Activated CD8-positive, alpha-beta memory T cell treated with anti-CD3 and anti-CD28 coated beads, Interleukin-2, amount 50 U/mL, for 4 hours (primary cell): ENCODE measurements at regions not wholly inside any gene's neighbourhood (a gene's known extent, or its start where the extent isn't known, plus 50 kb on each side); places are given as distances from the start of the nearest gene placed in this dataset.
"Not testable (repeated sequence)": the region's sequence is repeated elsewhere in the genome, so short reads cannot be mapped to it uniquely, and the experiment has no call there.

Experiments used
- DNase-seq: peaks from one replicate; pipeline ENCODE4 v3.0.0-alpha.2; 2020

DNA sequence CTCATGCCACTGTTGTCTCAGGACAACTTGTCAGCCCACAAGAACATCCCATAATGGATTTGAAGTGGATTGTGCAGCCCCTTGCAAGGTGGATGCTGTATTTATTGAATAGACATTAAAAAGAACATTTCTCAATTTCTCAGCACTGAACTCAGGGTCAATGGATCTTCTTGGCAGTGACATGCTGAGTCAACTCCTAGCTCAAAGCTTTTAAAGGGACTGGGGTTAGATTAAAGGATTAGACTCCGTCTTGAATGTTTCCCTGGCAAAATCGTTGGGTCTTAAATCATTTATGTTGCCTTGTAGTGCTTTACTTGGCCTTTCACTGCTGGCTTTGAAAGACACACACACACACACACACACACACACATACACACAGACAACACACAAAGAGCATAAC lies 221.6 kb upstream of the PBX1 start:
- no peak for DNase-seq

DNA sequence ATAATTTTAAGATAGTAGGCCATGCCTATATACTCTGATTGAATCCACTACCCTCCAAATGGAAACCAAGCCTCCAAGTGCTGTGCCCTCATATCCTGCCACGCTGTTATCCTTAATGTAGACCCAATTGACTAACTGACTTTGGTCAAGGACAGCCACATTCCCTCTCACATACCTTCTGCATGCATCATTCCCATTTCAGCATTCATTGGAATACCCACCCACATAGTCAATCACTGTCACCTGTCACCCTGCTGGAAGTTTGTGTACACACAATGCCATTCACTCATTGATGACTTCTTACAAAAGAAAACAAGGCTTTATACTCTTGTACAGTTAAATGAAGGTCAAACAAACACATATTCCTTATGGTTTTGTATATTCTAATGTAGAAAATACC lies 221.1 kb upstream of the PBX1 start:
- no peak for DNase-seq

DNA sequence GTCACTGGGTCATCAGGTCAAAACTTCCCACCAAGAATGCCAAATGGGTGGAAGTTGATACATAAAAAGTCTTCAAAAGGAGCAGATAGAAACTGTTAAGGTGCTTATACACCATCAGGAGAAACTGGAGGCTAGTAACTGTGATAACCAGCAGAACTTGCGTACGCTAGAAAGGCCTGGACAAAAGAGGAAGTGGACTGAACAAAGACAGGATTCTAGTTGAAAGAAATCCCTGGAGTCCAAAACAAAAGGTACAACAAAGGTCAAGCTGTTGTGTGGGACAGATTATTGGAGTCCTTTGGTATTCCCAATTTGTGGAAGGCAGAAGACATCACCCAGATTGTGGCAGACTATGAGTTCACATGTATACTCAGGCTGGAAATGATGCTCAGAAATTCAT lies 215.8 kb upstream of the PBX1 start:
- no peak for DNase-seq

DNA sequence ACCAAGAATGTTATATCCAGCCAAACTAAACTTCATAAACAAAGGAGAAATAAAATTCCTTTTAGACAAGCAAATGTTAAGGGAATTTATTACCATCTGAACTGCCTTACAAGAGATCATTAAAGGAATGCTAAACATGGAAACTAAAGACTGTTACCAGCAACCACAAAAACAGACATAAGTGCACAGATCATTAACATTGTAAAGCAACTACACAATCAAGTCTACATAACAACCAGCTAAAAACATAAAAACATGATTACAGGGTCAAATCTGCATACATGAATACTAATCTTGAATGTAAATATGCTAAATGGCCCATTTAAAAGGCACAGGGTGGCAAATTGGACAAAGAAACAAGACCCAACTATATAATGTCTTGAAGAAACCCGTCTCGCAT lies 211.0 kb upstream of the PBX1 start:
- DNase-seq, result no peak

DNA sequence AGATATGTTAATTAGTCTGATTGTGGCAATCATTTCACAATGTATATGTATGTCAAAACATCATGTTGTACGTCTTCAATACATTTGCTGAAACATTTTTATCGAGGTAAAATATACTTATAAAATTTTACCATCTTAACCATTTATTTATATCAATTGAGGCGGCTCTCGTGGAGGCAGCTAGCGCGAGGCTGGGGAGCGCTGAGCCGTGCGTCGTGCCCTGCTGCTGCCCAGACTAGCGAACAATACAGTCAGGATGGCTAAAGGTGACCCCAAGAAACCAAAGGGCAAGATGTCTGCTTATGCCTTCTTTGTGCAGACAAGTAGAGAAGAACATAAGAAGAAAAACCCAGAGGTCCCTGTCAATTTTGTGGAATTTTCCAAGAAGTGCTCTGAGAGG lies 202.5 kb upstream of the PBX1 start:
- DNase-seq, result no peak

DNA sequence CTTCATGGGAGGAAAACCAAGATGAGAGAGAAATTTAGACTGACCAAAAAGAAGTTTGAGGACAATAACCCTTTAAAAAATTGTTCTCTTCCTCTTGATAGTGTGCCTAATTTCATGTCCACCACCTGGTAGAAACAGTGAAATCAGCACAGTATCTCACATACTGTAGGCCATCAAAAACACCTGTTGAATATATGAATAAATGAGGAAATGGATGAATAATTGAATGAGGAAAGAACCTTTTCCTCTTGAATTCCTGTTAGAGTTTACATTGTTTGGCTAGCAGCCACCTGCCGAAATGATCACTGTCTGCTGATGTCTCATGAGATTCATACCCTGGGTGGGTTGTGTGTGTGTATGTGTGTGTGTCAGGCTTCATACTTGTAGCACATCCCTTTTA lies 198.7 kb upstream of the PBX1 start:
- no peak for DNase-seq

DNA sequence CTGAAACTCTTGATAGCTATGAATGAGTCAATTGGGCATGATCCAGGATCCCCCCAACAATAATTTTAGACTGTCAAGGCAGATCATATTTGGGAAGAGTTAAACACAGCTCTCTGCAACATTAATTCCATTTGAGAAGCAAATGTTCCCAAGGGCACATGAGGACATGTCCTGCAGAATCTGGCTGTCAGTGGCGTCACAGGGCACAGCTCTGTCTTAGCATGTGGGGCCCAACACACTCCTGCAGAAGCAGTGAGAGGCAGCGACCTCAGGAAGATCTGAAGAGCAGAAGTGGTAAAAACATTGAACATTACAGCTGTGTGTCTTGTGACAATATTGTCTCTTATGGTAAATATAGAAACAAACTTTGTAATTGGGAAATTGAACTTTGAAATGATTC lies 197.1 kb upstream of the PBX1 start:
- DNase-seq, result no peak

DNA sequence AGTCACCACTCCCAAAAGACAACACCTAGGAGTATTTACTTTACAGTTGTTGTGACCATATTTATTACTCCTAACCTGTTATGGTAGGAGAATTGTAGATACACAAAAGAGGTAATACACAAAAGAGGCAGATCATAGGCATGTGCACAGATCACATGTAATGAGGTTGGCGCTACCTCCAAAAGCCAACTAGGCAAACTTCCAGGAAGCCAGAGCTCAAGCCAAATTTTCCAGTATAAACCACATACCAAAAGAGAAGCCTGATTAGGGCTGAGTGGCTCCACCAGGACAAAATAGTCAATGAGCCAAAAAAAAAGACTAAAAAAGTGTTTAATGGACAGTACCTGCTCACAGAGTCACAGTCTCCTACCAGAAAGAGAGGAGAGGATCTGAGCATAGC lies 195.0 kb upstream of the PBX1 start:
- no peak for DNase-seq

DNA sequence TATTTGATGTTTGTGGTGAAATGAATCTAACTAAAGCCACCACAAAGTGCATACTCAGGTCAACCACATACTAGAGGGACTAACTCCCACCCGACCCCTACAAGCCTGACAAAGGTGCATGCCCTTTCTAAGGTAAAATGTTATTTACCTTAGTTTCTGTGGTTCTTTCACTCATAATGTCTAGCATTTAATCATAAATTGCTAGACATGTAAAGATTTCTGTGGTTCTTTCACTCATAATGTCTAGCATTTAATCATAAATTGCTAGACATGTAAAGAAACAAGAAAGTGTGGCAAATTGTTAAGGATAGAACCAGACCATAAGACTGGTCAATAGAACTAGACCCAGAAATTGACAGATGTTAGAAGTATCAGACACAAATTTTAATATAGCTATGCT lies 193.0 kb upstream of the PBX1 start:
- no peak for DNase-seq

DNA sequence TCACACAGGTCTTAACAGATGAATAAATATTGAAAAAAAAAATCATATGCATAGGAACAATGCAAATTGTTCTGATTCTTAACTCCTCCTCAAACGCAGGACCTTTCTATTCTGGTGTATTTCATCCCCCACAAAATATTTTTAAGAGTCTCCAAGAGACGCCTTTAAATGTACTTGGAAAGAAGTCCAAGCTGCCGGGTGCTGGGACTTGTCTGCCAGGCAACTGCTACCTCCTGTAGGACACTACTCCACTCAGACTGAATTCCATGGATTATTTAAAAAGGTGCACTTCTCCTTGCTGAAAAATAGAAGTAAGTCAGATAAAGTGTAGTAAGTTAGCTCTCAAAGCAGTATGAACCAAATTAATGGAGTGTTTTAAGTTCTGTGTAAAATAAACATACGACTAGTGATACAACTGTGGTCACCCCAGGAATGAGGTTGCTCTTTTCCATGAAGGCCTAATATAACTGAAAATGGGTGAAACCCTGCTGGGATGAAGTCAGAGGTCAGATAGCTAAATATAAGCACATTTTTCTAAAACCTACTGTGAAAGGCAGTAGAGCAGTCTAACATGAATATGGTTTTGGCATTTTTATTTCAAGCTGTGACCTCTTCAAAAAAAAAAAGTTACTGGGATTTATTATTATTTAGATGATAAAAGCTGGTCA lies 189.2 kb upstream of the PBX1 start:
- no peak for DNase-seq

DNA sequence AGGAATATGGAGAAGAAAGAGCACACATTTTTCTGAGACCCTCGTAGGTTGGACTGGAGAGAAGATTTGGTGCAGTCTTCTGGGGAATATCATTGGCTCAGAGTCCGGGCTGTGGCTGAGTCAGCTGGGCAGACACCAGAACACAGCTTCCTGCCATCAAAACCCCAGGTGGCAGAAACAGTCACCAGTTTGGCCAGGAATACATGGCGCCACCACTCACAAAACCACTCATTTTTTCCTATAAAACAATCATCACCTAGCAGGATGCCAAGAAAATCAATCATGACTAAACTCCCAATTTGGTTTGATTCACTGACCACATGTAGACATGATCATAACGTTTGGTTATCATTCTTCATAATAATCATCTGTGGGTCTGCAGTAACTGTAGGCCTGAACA lies 178.1 kb upstream of the PBX1 start:
- DNase-seq, result no peak

DNA sequence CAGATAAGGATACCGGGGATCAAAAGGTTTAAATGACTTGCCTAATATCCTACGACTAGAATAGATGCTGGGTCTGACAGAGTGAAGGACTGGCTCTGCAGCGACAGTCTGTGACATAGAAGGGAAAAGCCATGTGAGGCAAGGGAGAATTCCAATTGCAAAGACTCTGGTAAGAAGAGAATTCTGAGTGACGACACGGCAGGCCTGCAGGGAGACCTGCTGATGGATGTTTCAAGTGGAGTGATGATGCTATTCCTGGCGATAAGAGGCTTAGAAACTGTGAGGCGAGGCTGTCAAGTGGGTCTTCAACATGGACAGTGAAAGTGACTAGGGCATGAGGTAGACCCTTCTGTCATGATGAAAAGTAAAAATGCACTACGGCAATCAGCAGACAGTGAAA lies 176.6 kb upstream of the PBX1 start:
- DNase-seq, result no peak

DNA sequence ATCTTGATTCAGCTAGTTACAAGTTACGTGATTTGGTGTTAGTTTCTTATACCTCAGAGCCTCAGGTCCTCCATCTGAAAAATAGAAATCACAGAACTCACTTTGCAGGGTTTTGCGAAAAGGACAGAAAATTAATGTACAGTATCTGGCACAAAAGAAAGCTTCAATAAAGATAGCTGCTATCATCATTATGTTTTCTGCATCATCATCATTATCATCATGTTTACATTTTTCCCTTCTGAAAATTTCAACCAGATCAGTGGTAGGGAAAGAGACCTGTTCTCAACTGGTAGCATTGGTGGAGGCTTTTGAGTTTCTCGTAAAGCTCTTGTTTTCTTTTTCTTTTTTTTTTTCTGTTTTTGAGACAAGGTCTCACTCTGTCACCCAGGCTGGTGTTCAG lies 174.7 kb upstream of the PBX1 start:
- DNase-seq, result no peak

DNA sequence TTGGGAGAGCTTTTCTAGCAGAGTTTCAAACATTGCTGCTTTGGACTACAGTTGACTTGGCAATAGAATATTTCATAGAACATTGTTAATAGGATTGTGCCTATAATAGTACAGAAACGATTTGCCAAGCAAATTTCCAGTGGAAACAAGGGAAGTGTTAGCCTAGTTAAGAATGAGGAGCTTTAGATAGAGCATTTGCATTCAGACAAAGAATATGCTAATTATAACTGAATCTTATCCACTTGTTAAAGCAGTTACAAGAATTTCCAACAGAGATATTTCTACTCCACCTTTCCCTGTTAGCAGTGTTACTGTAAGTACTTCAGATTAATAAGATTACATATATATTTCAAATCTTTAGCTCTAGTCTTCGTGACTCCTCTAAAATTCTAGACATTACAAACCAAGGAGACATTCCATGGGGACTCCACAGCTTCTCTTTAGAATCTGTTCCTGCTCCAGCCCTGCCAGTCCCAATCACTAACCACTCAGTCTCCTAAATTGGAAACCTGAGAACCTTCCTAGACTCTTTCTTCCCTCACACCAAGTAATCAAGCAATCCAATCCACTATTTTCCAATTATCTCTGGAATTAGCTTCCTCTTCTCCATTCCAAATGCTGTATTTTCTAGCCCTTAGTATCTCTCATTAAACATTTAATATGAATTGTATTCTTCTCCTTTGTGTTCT lies 141.8 kb upstream of the PBX1 start:
- no peak for DNase-seq

DNA sequence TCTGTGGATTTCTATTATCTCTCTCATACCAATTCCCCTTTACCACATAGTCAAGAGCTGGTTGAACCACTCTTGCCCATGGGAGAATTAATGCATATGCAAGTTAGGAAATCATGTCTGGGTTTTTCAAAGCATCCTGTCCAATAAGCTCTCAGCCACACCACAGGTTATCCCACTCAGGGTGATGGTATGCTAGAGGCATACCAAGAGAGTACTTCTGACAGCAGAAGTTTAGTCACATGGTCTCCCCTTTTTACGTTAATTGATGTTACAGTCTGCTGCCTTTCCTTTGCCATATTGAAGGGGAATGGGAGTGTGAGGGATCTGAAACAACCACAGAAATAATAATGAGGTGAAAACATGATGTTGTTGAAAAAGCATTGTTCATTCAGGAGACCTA lies 135.8 kb upstream of the PBX1 start:
- no peak for DNase-seq

DNA sequence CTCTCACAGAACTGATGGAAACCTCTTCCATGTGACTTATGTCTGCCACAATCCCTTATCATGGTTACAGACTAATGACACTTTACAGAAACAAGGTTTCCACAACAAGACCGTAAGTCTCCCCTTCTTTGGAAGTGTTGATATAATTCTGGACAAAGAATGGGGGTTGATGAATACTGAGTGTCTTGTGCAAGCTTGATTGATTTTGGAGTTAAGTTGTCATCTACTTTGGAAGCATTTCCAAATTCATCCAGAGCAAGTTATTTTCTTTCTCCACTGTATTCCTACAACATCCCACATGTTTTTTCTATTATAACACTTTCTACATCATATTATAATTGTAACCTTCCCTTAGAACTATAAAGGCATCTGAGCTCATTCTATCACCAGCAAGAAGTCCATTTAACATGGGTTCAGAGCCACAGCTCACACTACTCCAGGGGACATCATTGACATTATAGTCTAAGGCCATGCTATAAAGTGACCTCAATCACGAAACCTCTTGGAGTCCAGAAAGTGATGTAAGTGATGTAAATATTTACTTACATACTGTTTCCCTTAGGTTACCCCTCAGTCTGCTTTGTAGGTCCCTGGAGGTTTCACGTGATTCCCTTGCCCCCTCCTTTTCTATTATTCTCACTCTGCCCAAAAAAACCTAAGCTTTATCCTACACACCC lies 125.7 kb upstream of the PBX1 start:
- DNase-seq, result no peak

DNA sequence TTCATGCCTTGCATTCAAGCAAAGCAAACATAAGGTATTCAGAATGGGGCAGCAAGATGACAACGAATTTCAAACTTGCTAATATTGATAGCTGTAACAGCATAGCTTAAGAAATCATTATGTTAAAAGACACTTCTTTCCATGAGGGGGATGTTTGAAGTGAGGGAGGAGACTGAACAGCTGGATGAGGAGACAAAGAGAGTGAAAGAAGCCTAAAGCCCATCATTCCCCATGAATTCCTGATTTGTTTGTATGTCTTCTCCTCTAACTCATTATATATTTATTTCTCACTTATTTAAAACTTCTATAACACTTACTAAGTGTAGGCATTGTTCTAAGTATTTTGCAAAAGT lies 125.2 kb upstream of the PBX1 start:
- DNase-seq, result no peak

DNA sequence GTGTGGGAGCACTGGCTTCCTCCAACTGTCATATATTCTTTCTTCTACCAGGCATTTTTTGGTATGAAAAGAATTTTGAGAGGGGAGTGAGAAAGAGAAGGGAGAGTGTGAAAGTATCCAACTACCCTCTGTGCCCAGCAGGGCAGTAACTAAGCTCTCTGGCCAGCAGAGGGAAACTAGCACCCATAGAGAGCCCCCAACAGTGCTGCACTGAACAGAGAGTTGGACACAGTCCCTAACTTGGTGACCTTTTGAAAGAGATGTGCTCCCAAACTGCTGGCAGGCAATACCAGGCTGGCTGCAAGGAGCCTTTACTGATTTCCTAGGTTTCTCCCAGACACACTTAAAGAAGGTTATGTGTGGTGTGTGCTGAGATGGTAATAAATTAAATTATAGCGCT lies 118.8 kb upstream of the PBX1 start:
- no peak for DNase-seq

DNA sequence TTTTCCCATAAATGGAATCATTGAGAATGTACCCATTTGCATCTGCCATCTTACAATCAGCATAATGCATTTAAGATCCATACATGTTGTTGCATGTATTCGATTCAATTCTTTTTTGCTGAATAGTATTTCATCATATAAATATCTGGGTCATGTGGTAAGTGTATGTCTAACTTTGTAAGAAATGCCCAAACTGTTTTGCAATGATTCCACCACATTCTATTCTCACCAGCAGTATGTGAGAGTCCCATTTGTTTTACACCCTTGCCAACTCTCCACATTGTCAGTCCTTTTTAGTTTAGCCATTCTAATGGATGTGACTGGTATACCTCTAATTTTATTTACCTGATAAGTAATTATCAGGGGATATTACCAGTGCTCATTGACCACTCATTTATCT lies 115.8 kb upstream of the PBX1 start:
- DNase-seq, result no peak

DNA sequence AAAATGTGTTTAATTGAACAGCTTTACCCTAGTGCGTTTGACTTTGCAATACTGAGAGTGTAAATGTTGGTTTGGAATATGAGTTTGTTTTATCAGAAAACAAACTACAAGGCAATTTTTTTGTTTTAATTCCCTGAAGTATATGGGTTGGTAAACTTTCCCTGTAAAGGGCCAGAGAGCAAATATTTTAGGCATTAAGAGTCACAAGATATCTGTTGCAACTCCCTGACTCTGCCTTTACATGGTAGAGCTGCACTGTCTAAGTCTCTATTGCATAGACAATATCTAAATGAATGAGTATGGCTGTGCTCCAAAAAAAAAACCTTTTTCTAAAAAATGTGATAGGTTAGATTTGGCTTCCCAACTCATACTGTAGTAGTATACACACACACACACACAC lies 115.1 kb upstream of the PBX1 start:
- DNase-seq, result no peak

DNA sequence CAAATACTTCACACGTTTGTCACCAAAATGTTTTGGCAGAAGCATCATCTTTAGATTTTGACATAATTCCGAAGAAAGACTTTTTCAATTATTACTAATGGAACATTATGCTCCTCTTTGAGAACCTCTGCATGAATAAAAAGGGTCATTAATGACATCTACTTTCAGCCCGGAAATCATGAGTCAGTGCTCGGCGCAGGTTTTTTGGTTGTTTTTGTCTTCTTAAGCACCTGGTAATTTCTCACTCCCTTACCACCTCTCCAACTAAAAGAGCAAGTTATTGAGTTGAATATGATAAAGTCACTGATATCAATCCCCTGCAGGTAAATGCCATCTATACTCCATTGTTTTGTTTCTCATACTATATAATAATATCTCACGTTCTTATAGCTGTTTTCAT lies 113.0 kb upstream of the PBX1 start:
- no peak for DNase-seq

DNA sequence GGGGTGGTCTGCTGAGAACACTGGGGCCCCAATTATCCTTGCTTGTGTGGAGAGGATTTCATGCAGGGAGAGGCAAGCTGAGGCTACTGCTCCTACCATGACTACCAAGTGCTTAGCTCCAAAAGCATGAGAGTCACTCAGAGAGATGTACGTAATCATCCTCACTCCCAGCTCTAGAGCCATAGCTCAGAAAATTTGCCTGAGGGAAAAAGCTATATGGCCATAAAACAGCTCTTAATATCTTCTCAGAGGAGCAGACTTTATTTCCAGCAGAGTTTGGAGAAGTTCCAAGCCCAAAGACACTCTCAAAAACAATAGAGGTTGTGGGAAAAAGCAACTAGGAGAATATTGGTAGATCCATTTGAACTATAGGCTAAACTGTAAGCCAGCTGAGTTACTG lies 106.4 kb upstream of the PBX1 start:
- DNase-seq, result no peak

DNA sequence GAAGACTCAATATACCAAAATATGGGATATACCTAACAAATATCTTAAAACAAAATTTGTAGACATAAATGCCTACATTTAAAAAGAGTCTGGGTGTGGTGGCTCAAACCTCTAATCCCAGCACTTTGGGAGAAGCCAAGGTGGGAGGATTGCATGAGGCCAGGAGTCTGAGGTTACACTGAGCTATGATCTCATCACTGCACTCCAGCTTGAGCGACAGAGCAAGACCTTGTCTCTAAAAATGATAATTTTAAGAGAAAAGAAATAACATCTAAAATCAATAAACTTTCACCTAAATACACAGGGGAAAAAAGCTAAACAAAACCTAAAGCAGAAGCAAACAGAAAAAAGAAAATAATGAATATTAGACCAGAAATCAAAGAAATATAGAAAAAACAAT lies 102.7 kb upstream of the PBX1 start:
- no peak for DNase-seq

DNA sequence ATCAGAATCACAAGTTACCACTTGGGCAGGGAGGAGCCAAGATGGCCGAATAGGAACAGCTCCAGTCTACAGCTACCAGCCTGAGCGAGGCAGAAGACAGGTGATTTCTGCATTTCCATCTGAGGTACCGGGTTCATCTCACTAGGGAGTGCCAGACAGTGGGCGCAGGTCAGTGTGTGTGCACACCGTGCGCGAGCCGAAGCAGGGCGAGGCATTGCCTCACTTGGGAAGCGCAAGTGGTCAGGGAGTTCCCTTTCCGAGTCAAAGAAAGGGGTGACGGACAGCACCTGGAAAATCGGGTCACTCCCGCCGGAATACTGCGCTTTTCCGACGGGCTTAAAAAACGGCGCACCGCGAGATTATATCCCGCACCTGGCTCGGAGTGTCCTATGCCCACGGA lies 99.8 kb upstream of the PBX1 start:
- DNase-seq, result not testable (repeated sequence)

DNA sequence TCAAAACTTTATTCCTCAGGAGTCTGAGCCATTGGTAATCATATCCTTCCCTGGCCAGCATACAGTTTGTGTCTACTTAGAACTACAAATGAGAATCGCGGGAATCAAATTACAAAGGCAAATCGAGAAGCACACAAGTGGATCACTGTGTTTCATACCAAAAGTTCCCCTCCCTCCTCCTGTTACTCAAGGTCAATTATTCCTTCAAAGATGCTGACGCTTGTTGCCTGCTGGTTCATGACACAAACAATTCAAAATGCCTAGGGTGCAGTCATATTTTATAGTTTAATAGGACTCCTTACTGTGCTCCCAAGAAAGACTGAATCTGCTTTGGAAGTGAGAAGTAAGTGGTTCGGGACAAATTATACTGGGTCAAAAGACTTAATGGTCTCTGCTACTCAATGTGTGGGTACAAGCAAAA lies 93.0 kb upstream of the PBX1 start:
- no peak for DNase-seq
